ENCODE measurements at regions not wholly inside any gene's neighbourhood (a gene's known extent, or its start where the extent isn't known, plus 50 kb on each side); places are given as distances from the start of the nearest gene placed in this dataset.

DNA sequence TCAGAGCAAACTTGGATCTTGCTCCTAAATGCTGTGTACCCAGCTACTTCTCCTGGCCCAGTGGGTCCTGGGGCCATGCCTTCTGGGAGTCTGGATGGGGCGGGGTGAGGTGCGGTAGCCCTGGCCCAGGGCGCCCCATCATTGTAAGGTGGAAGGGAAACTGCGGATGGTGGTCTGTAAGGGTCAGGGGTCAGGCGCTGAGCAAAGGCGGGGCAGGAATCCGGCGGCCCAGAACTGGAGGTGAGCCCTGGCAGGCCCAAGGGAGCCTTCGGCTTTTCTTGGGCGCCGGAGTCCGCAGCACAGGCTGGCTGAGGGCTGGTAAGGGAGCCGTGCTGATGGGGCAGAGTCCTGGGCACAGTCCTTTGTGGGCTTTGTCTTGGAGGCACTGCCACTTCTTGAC is 66.5 kb upstream of the CTBP2 start:
- no peaks in the 10 kb centered on the region for H3K36me3 ChIP-seq (ENCODE audit: control insufficient read depth in 1 of 2, insufficient read depth in 2 of 2, low read length in 2 of 2)
- H3K4me1 ChIP-seq (ENCODE audit: control insufficient read depth in 1 of 2, insufficient read depth in 2 of 2, low read length in 2 of 2) = no peaks in the 10 kb centered on the region
- H3K27ac ChIP-seq (ENCODE audit: low read depth, low read length) = no peak overlapping the region
- no peaks in the 10 kb centered on the region for H3K27me3 ChIP-seq (ENCODE audit: control insufficient read depth in 1 of 2, insufficient read depth in 2 of 2, low read length in 2 of 2)
- H3K9ac ChIP-seq (ENCODE audit: low read depth in 1 of 2, low read length in 2 of 2) = no peak overlapping the region
- H3K9me3 ChIP-seq (ENCODE audit: control insufficient read depth in 1 of 2, low read length in 2 of 2) = no peaks in the 10 kb centered on the region
- no peak overlapping the region for H3K4me3 ChIP-seq (ENCODE audit: low read depth in 1 of 2, low read length in 2 of 2)

DNA sequence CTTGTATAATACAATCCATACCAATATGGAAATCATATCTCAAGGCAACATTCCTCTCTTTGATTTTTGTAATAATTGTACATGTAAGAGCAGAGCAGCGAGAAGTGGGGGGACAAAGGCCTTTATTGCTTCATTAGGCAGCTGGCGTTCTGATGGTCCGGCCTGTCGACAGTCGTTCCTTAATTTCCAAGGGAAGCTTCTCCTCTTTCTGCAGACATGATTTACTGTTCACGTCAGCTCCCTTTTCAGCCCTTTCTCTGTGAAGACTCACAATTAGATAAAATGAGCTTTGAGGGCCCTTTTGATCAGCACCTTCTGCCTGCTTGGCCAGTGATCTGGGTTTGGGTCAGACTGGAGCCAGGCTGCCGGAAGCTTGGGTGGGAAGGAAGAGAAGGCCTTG is 65.6 kb upstream of the CTBP2 start:
- H3K36me3 ChIP-seq (ENCODE audit: control insufficient read depth in 1 of 2, insufficient read depth in 2 of 2, low read length in 2 of 2) = no peaks in the 10 kb centered on the region
- H3K9ac ChIP-seq (ENCODE audit: low read depth in 1 of 2, low read length in 2 of 2) = no peak overlapping the region
- no peak overlapping the region for H3K27ac ChIP-seq (ENCODE audit: low read depth, low read length)
- no peaks in the 10 kb centered on the region for H3K9me3 ChIP-seq (ENCODE audit: control insufficient read depth in 1 of 2, low read length in 2 of 2)
- no peak overlapping the region for H3K4me3 ChIP-seq (ENCODE audit: low read depth in 1 of 2, low read length in 2 of 2)
- H3K27me3 ChIP-seq (ENCODE audit: control insufficient read depth in 1 of 2, insufficient read depth in 2 of 2, low read length in 2 of 2) = peaks cover 0 to 5% of the 10 kb centered on the region in 2 donors
- no peaks in the 10 kb centered on the region for H3K4me1 ChIP-seq (ENCODE audit: control insufficient read depth in 1 of 2, insufficient read depth in 2 of 2, low read length in 2 of 2)

DNA sequence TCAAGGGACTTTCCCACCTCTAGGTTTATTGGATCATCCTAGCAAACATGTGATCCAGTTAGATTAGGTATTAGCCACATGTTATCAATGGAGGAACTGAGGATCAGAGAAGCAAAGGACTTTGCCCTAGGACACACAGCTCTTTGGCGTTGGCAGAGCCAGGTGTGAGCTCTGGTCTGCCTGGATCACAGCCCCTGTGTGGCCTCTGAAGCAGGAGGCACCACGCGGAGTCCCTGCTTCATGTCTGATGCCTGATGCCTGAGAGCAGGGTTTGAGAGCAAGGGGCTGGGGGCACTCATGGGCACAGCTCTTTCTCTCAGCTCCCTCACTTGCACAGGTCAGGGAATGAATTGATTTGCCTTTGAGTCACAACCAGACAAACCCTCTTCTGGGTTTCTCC is 64.7 kb upstream of the CTBP2 start:
- no peak overlapping the region for H3K9ac ChIP-seq (ENCODE audit: low read depth in 1 of 2, low read length in 2 of 2)
- no peak overlapping the region for H3K4me3 ChIP-seq (ENCODE audit: low read depth in 1 of 2, low read length in 2 of 2)
- no peak overlapping the region for H3K27ac ChIP-seq (ENCODE audit: low read depth, low read length)
- no peaks in the 10 kb centered on the region for H3K36me3 ChIP-seq (ENCODE audit: control insufficient read depth in 1 of 2, insufficient read depth in 2 of 2, low read length in 2 of 2)
- no peaks in the 10 kb centered on the region for H3K9me3 ChIP-seq (ENCODE audit: control insufficient read depth in 1 of 2, low read length in 2 of 2)
- H3K27me3 ChIP-seq (ENCODE audit: control insufficient read depth in 1 of 2, insufficient read depth in 2 of 2, low read length in 2 of 2) = peaks cover 0 to 5% of the 10 kb centered on the region in 2 donors
- no peaks in the 10 kb centered on the region for H3K4me1 ChIP-seq (ENCODE audit: control insufficient read depth in 1 of 2, insufficient read depth in 2 of 2, low read length in 2 of 2)

DNA sequence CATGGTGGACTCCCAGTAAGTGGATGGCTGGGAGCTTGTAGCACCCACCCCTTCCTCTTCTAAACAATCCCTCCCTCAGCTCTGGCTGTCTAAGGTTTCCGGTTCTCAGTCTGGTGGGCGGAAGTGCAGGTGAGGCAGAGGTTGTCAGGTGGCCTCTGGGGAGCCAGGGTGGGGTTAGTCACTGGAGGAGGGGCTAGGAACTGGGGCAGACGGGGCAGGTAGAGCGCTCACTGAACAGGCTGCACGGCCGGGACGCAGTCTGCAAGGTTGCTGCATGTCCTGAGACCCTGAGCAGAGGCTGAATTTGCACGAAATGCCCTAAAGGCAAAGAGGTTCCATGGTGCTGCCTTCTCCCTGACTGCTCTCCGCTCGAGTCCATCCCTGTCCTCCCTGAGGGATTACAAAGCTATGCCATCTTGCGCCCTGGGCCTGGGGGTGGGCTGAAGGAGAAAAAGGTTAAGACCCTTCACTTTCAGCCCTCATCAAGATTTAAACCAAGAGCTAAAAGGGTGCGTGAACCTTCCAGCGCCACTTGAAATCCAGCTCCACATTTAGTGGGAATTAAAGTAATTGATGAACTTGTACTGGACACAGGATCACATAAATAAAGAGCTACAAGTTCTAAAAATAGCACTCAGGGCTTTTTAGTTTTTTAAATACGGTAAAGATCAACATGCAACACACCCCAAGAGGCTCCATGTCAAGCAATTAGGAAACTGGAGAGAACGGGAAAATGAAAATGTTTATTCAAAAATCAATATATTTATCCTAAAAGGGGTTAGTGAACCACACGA is 62.3 kb upstream of the CTBP2 start:
- peaks cover 4 to 7% of the 10 kb centered on the region in 2 donors for H3K4me1 ChIP-seq (ENCODE audit: control insufficient read depth in 1 of 2, insufficient read depth in 2 of 2, low read length in 2 of 2)
- no peak overlapping the region for H3K4me3 ChIP-seq (ENCODE audit: low read depth in 1 of 2, low read length in 2 of 2)
- no peaks in the 10 kb centered on the region for H3K9me3 ChIP-seq (ENCODE audit: control insufficient read depth in 1 of 2, low read length in 2 of 2)
- peaks cover 0 to 5% of the 10 kb centered on the region in 2 donors for H3K27me3 ChIP-seq (ENCODE audit: control insufficient read depth in 1 of 2, insufficient read depth in 2 of 2, low read length in 2 of 2)
- H3K27ac ChIP-seq (ENCODE audit: low read depth, low read length) = no peak overlapping the region
- H3K9ac ChIP-seq (ENCODE audit: low read depth in 1 of 2, low read length in 2 of 2) = no peak overlapping the region
- H3K36me3 ChIP-seq (ENCODE audit: control insufficient read depth in 1 of 2, insufficient read depth in 2 of 2, low read length in 2 of 2) = no peaks in the 10 kb centered on the region

DNA sequence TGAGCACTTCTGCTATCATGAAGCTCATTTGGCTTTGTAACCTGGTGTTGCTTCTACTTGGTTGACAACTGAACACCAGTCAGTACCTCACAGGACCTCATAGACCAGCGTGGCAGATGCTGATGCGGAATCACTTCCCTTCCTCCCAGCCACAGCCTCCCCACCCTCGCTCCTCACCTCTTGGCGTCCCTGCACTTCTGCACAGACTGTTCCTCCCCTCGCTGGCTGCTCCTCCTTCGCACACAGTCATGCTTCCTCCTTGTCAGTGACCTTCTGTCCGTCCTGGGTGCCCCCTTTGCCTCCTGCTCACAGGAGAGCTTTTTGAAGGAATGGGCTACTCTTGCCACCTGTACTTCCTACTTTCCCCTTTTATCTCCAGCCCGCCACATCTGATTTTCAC is 61.4 kb upstream of the CTBP2 start:
- Histone ChIP-seq H3K36me3 (ENCODE audit: control insufficient read depth in 1 of 2, insufficient read depth in 2 of 2, low read length in 2 of 2) (no peaks in the 10 kb centered on the region), H3K9me3 (ENCODE audit: control insufficient read depth in 1 of 2, low read length in 2 of 2) (no peaks in the 10 kb centered on the region), H3K4me1 (ENCODE audit: control insufficient read depth in 1 of 2, insufficient read depth in 2 of 2, low read length in 2 of 2) (peaks cover 4 to 7% of the 10 kb centered on the region in 2 donors), H3K27me3 (ENCODE audit: control insufficient read depth in 1 of 2, insufficient read depth in 2 of 2, low read length in 2 of 2) (peaks cover 0 to 5% of the 10 kb centered on the region in 2 donors), H3K4me3 (ENCODE audit: low read depth in 1 of 2, low read length in 2 of 2) (no peak overlapping the region), H3K9ac (ENCODE audit: low read depth in 1 of 2, low read length in 2 of 2) (no peak overlapping the region), H3K27ac (ENCODE audit: low read depth, low read length) (no peak overlapping the region)

DNA sequence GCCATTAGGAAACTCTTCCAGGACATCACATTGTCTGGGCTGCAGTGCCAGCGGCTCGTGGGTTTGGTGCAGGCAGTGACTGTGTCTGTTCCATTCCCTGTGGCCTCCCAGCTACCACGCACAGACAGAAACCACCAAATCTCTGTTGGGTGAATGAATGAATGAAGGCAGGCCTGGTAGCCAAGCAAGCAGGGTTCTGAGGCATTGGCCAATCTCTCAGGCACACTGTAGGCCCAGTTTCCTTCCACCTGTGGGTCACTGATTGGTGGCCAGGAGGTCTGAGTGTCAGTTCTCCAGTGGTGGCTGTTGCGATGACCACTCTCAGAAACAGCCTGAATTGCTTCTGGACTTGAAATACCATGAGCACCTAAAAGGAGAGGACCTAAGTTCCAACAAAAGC is 59.4 kb upstream of the CTBP2 start:
- Histone ChIP-seq H3K27ac (ENCODE audit: low read depth, low read length) (no peak overlapping the region), H3K36me3 (ENCODE audit: control insufficient read depth in 1 of 2, insufficient read depth in 2 of 2, low read length in 2 of 2) (no peaks in the 10 kb centered on the region), H3K9me3 (ENCODE audit: control insufficient read depth in 1 of 2, low read length in 2 of 2) (no peaks in the 10 kb centered on the region), H3K27me3 (ENCODE audit: control insufficient read depth in 1 of 2, insufficient read depth in 2 of 2, low read length in 2 of 2) (peaks cover 0 to 5% of the 10 kb centered on the region in 2 donors), H3K9ac (ENCODE audit: low read depth in 1 of 2, low read length in 2 of 2) (no peak overlapping the region), H3K4me3 (ENCODE audit: low read depth in 1 of 2, low read length in 2 of 2) (no peak overlapping the region), H3K4me1 (ENCODE audit: control insufficient read depth in 1 of 2, insufficient read depth in 2 of 2, low read length in 2 of 2) (peaks cover 4 to 7% of the 10 kb centered on the region in 2 donors)

DNA sequence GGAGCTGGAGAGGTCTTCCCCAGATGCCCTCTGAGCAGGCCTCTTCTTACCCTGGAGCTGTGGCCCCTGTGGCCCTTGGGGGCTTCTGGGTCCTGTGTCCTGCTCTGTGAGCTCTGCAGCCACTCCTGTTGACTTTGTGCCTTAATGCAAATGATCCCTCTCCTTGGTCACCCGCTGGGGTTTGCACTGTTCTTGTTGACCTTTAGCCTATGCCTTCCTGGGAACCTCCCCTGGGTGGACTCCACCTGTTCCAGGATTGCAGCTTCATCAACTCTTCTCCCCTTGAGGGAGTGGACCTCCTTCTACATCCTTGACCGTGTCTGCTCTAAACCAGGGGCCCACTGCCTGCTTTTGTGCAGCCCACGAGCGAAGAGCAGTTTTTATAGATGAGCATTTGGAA is 58.6 kb upstream of the CTBP2 start:
- Histone ChIP-seq H3K27me3 (ENCODE audit: control insufficient read depth in 1 of 2, insufficient read depth in 2 of 2, low read length in 2 of 2) (peaks cover 0 to 5% of the 10 kb centered on the region in 2 donors), H3K36me3 (ENCODE audit: control insufficient read depth in 1 of 2, insufficient read depth in 2 of 2, low read length in 2 of 2) (no peaks in the 10 kb centered on the region), H3K4me3 (ENCODE audit: low read depth in 1 of 2, low read length in 2 of 2) (no peak overlapping the region), H3K9me3 (ENCODE audit: control insufficient read depth in 1 of 2, low read length in 2 of 2) (no peaks in the 10 kb centered on the region), H3K27ac (ENCODE audit: low read depth, low read length) (no peak overlapping the region), H3K4me1 (ENCODE audit: control insufficient read depth in 1 of 2, insufficient read depth in 2 of 2, low read length in 2 of 2) (peaks cover 7 to 9% of the 10 kb centered on the region in 2 donors), H3K9ac (ENCODE audit: low read depth in 1 of 2, low read length in 2 of 2) (no peak overlapping the region)

DNA sequence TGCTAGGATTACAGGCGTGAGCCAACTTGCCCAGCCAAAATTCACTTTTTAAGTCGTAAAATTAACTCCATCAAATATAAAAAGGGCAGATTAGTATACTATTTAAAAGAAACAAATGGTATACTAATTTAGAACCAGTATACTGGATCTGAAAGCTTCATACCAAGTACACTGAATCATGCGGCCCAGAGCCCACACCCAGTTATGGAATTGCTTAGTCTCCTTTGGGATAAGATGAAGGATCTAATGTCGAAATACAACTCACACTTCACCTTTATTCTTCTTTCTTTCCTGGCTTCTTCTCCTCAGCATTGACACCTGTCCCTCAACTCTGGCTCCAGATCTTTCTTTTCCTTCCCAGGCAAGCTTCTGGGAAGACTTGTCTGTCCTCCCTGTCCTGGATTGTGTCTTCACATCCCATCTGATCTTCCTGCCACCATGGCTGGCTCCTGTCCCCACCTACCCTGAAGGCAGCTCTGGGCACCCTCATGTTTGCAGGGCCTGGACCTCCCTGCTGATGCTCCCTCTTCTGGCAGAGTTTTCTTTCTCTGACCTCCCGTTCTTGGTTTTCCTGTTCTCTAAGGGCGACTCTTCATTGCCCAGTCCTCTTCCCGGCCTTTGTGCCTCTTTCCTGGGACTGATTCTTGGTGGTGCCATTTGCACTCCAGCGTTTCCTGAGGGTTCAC is 57.8 kb upstream of the CTBP2 start:
- Histone ChIP-seq H3K27me3 (ENCODE audit: control insufficient read depth in 1 of 2, insufficient read depth in 2 of 2, low read length in 2 of 2) (peaks cover 0 to 5% of the 10 kb centered on the region in 2 donors), H3K4me3 (ENCODE audit: low read depth in 1 of 2, low read length in 2 of 2) (no peak overlapping the region), H3K9me3 (ENCODE audit: control insufficient read depth in 1 of 2, low read length in 2 of 2) (no peaks in the 10 kb centered on the region), H3K27ac (ENCODE audit: low read depth, low read length) (no peak overlapping the region), H3K36me3 (ENCODE audit: control insufficient read depth in 1 of 2, insufficient read depth in 2 of 2, low read length in 2 of 2) (no peaks in the 10 kb centered on the region), H3K9ac (ENCODE audit: low read depth in 1 of 2, low read length in 2 of 2) (no peak overlapping the region), H3K4me1 (ENCODE audit: control insufficient read depth in 1 of 2, insufficient read depth in 2 of 2, low read length in 2 of 2) (peaks cover 10 to 13% of the 10 kb centered on the region in 2 donors)

DNA sequence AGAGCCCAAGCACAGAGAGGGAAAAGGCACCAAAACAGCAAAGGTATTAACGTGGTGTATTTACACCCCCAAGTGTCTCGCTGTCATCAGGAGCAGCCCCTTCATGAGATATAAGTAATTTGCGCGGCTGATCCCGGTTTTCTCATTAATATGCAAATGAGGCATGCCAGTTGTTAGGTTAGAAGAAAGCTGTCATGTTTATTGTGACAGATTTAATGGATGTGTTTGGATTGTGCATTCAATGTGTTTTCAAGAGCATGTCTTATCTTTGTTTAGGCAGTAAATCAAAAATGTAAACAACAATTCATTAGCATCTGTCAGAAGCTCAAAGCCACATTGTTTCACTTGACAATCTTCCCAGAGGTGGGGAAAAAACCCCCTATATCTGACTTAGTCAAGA is 56.5 kb upstream of the CTBP2 start:
- peaks cover 10 to 13% of the 10 kb centered on the region in 2 donors for H3K4me1 ChIP-seq (ENCODE audit: control insufficient read depth in 1 of 2, insufficient read depth in 2 of 2, low read length in 2 of 2)
- no peaks in the 10 kb centered on the region for H3K9me3 ChIP-seq (ENCODE audit: control insufficient read depth in 1 of 2, low read length in 2 of 2)
- no peak overlapping the region for H3K9ac ChIP-seq (ENCODE audit: low read depth in 1 of 2, low read length in 2 of 2)
- no peak overlapping the region for H3K4me3 ChIP-seq (ENCODE audit: low read depth in 1 of 2, low read length in 2 of 2)
- H3K36me3 ChIP-seq (ENCODE audit: control insufficient read depth in 1 of 2, insufficient read depth in 2 of 2, low read length in 2 of 2) = no peaks in the 10 kb centered on the region
- peaks cover 0 to 5% of the 10 kb centered on the region in 2 donors for H3K27me3 ChIP-seq (ENCODE audit: control insufficient read depth in 1 of 2, insufficient read depth in 2 of 2, low read length in 2 of 2)
- H3K27ac ChIP-seq (ENCODE audit: low read depth, low read length) = no peak overlapping the region

DNA sequence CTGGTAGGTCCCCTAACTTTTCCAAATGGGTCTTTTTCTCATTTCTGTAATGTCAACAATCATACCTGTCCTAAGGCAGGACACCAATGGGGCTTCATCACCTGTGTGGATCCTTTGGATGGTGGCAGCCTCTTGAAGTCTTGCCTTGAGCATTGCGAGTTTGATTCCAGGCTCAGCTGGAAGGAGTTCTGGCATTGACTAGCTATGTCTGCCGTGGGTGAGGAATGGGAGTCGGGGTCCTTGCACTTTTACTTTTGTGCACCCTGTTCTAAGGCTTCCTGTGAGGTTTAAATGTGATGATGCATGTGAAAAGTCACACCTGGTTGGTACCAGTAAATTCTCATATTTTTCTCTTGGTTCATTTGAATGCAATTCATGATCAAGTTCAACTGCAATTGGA is 55.9 kb upstream of the CTBP2 start:
- Histone ChIP-seq H3K4me1 (ENCODE audit: control insufficient read depth in 1 of 2, insufficient read depth in 2 of 2, low read length in 2 of 2) (peaks cover 10 to 13% of the 10 kb centered on the region in 2 donors), H3K27ac (ENCODE audit: low read depth, low read length) (no peak overlapping the region), H3K27me3 (ENCODE audit: control insufficient read depth in 1 of 2, insufficient read depth in 2 of 2, low read length in 2 of 2) (peaks cover 0 to under 1% of the 10 kb centered on the region in 2 donors), H3K4me3 (ENCODE audit: low read depth in 1 of 2, low read length in 2 of 2) (no peak overlapping the region), H3K36me3 (ENCODE audit: control insufficient read depth in 1 of 2, insufficient read depth in 2 of 2, low read length in 2 of 2) (no peaks in the 10 kb centered on the region), H3K9me3 (ENCODE audit: control insufficient read depth in 1 of 2, low read length in 2 of 2) (no peaks in the 10 kb centered on the region), H3K9ac (ENCODE audit: low read depth in 1 of 2, low read length in 2 of 2) (no peak overlapping the region)
